Muscle layer of colon (tissue), 2 donors: ENCODE measurements at regions not wholly inside any gene's neighbourhood (a gene's known extent, or its start where the extent isn't known, plus 50 kb on each side); places are given as distances from the start of the nearest gene placed in this dataset.

Experiments
- H3K27ac ChIP-seq: one replicate; pipeline ENCODE4 v1.7.0; 2013; ENCODE audit warnings: low read depth, mild to moderate bottlenecking, low read length, moderate library complexity
- H3K27me3 ChIP-seq, 2 donors: one replicate each; pipeline ENCODE4 v1.7.0; 2013; ENCODE audit warnings: low read length in 2 of 2, mild to moderate bottlenecking in 2 of 2; ENCODE audit not compliant: insufficient read depth in 2 of 2, control insufficient read depth in 1 of 2
- H3K36me3 ChIP-seq: one replicate; pipeline ENCODE4 v1.7.0; 2013; ENCODE audit warnings: mild to moderate bottlenecking, low read length; ENCODE audit not compliant: insufficient read depth
- H3K4me1 ChIP-seq: one replicate; pipeline ENCODE4 v1.7.0; 2013; ENCODE audit warnings: mild to moderate bottlenecking, low read length; ENCODE audit not compliant: insufficient read depth
- H3K4me3 ChIP-seq, 2 donors: one replicate each; pipeline ENCODE4 v1.7.0; 2013; ENCODE audit warnings: low read length in 2 of 2, low read depth in 1 of 2, mild to moderate bottlenecking in 1 of 2, moderate library complexity in 1 of 2
- H3K9ac ChIP-seq: one replicate; pipeline ENCODE4 v1.7.0; 2013; ENCODE audit warnings: low read length
- H3K9me3 ChIP-seq: one replicate; pipeline ENCODE4 v1.7.0; 2013; ENCODE audit warnings: mild to moderate bottlenecking, low read length
- donor health status: abdominal sarcoma.
- donor health status: Adenocarcinoma of cecum.

- Histone ChIP-seq H3K9me3 (no peaks in the 10 kb centered on the region), H3K4me1 (no peaks in the 10 kb centered on the region), H3K27me3 (no peaks in the 10 kb centered on the region), H3K4me3 (no peak overlapping the region), H3K27ac (no peak overlapping the region), H3K36me3 (no peaks in the 10 kb centered on the region), H3K9ac (no peak overlapping the region)
These were observed 528.6 kb upstream of the CDH2 start for GRCh38 chr18:28705482-28705881.

DNA sequence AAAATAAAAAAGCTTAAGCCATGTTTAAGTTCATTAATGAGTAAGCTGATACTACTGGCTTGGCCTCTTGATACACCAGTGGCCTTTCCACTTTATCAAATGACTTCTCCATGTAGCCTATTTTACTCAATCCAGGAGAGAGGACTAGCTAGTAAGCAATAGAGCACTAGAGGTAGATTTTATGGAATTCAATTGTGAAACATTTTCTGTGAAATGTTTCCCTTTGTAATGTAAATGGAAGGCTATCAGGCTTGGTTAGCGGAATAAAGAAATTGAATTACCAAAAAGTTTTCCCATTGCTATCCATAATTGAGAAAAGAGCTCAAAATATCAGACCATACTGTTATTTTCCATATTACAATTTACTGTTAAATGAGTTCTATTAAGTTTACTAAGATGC is 515.4 kb upstream of the CDH2 start:
- no peaks in the 10 kb centered on the region for H3K4me1 ChIP-seq
- H3K27ac ChIP-seq: no peak overlapping the region
- no peak overlapping the region for H3K4me3 ChIP-seq
- H3K27me3 ChIP-seq: no peaks in the 10 kb centered on the region
- no peaks in the 10 kb centered on the region for H3K36me3 ChIP-seq
- no peaks in the 10 kb centered on the region for H3K9me3 ChIP-seq
- no peak overlapping the region for H3K9ac ChIP-seq

GRCh38 chr18:28691496-28691840 is 514.5 kb upstream of the CDH2 start:
- no peak overlapping the region for H3K4me3 ChIP-seq

GRCh38 chr18:28690836-28691495 is 514.0 kb upstream of the CDH2 start:
- Histone ChIP-seq H3K4me3 (no peak overlapping the region), H3K27ac (no peak overlapping the region), H3K9me3 (no peaks in the 10 kb centered on the region), H3K27me3 (no peaks in the 10 kb centered on the region), H3K36me3 (no peaks in the 10 kb centered on the region), H3K9ac (no peak overlapping the region), H3K4me1 (no peaks in the 10 kb centered on the region)

More at GRCh38 chr18:28691496-28691840, 514.5 kb upstream of the CDH2 start:
- Histone ChIP-seq H3K4me1 (no peaks in the 10 kb centered on the region), H3K9ac (no peak overlapping the region), H3K27me3 (no peaks in the 10 kb centered on the region), H3K27ac (no peak overlapping the region), H3K9me3 (no peaks in the 10 kb centered on the region), H3K36me3 (no peaks in the 10 kb centered on the region)

DNA sequence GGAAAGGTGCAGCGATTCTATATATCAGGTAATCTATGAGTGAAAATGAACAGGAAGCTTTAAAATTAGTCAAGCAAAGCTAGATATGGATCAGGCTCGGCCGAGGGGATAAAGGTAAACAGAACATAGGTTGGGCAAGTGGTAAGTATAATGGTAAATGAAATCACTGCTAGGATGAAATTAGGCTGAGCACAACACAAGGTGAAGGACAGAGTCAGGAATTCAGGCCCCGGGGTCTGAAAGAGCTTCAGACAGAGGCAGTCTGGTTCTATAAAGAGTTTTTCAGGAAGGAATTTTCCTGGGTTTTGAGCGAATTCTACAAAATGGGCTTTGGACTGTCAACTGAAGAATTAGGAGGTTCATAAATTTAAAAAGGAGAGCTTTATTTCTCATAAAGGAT is 513.2 kb upstream of the CDH2 start:
- no peaks in the 10 kb centered on the region for H3K9me3 ChIP-seq
- H3K4me1 ChIP-seq: no peaks in the 10 kb centered on the region
- H3K4me3 ChIP-seq: no peak overlapping the region
- no peak overlapping the region for H3K27ac ChIP-seq
- H3K27me3 ChIP-seq: no peaks in the 10 kb centered on the region
- H3K36me3 ChIP-seq: no peaks in the 10 kb centered on the region
- H3K9ac ChIP-seq: no peak overlapping the region

DNA sequence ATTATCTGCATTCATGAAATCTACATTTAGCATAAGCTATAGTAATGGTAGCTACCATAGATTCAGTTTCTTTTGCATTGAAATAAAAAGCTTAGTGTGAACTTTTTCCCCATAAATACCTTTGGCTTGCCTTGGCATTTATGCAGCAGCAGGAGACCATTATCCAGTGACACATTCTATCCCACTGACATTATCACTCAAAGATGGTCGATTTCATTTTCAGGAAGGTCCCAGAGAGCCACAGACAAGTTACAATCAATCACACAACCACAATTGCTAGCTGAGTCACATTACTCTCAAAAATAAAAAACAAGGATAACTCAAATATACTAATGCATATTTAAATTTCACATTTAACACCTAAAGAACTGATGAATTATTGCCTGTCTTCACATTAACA is 512.7 kb upstream of the CDH2 start:
- H3K9me3 ChIP-seq: no peaks in the 10 kb centered on the region
- no peak overlapping the region for H3K4me3 ChIP-seq
- H3K36me3 ChIP-seq: no peaks in the 10 kb centered on the region
- no peak overlapping the region for H3K9ac ChIP-seq
- no peaks in the 10 kb centered on the region for H3K4me1 ChIP-seq
- no peak overlapping the region for H3K27ac ChIP-seq
- H3K27me3 ChIP-seq: no peaks in the 10 kb centered on the region

DNA sequence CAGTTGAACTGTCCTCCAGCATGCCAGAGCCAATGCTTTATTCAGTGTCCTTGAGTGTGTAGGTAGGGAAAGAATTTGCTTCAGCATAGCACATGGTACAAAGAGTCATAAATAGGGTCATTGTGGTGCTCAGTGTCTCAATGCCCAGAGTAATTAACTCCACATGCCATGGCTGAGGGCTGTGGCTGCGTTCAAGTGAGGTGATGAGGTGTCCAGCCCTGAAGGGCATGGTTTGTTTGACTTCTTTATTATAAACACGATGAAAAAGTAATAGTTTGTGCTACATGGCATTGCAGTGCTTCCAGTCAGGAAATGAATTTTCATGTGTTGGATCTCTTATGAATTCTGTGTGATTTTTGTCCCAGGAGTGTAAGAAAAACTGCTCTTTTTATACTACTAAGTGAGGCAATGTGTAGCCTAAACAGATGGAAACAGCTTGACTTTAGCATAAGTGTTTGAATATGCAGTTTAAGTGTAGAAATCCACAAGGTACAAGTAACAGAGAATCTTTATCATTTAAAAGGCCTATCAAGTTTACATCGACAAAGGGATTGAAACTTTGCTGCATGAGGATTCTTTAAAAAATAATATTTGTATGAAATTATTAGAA is 507.9 kb upstream of the CDH2 start:
- H3K27ac ChIP-seq: no peak overlapping the region
- H3K27me3 ChIP-seq: no peaks in the 10 kb centered on the region
- H3K9me3 ChIP-seq: no peaks in the 10 kb centered on the region
- H3K36me3 ChIP-seq: no peaks in the 10 kb centered on the region
- H3K9ac ChIP-seq: no peak overlapping the region
- H3K4me3 ChIP-seq: no peak overlapping the region
- no peaks in the 10 kb centered on the region for H3K4me1 ChIP-seq

DNA sequence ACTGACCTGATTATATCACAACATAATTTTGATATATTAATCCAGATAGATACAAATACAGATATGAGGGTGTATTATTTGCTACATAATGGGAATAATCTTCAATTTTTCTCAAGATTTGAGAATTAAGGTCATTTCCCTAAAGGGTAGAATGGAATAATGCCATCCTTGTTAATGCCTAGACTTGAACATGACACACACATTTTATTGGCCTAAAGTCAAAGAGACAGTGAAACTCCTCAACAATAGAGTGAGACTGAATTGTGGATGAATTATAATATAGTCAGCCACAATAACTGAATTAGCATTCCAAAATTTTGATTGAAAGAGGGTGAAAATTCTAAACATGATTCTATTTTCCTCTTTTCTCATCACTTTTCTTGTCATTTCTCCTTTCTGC is 506.0 kb upstream of the CDH2 start:
- no peaks in the 10 kb centered on the region for H3K9me3 ChIP-seq
- no peaks in the 10 kb centered on the region for H3K4me1 ChIP-seq
- no peak overlapping the region for H3K27ac ChIP-seq
- no peak overlapping the region for H3K9ac ChIP-seq
- H3K4me3 ChIP-seq: no peak overlapping the region
- H3K27me3 ChIP-seq: no peaks in the 10 kb centered on the region
- H3K36me3 ChIP-seq: no peaks in the 10 kb centered on the region

GRCh38 chr18:28669165-28669564 is 492.2 kb upstream of the CDH2 start:
- H3K27me3 ChIP-seq: no peaks in the 10 kb centered on the region
- no peaks in the 10 kb centered on the region for H3K4me1 ChIP-seq
- H3K4me3 ChIP-seq: no peak overlapping the region
- H3K9me3 ChIP-seq: no peaks in the 10 kb centered on the region
- no peaks in the 10 kb centered on the region for H3K36me3 ChIP-seq
- H3K27ac ChIP-seq: no peak overlapping the region
- no peak overlapping the region for H3K9ac ChIP-seq

DNA sequence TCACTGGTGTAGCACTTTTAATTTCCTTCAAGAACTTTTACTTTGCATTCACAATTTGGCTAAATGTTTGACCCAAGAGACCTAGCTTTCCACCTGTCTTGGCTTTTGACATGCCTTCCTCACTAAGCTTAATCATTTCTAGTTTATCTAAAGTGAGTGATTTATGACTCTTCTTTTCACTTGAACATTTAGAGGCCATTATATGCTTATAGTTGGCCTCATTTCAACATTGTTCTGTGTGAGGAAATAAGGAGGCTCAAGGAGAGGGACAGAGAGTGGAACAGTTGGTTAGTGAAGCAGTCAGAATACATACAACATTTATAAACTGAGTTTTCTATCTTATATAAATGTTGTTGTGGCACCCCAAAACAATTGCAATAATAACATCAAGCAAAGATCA is 489.3 kb upstream of the CDH2 start:
- H3K4me1 ChIP-seq: no peaks in the 10 kb centered on the region
- H3K9me3 ChIP-seq: no peaks in the 10 kb centered on the region
- H3K27ac ChIP-seq: no peak overlapping the region
- H3K9ac ChIP-seq: no peak overlapping the region
- no peaks in the 10 kb centered on the region for H3K27me3 ChIP-seq
- H3K4me3 ChIP-seq: no peak overlapping the region
- H3K36me3 ChIP-seq: no peaks in the 10 kb centered on the region

- no peaks in the 10 kb centered on the region for H3K27me3 ChIP-seq
- H3K4me3 ChIP-seq: no peak overlapping the region
- no peaks in the 10 kb centered on the region for H3K4me1 ChIP-seq
- H3K9me3 ChIP-seq: no peaks in the 10 kb centered on the region
- H3K36me3 ChIP-seq: no peaks in the 10 kb centered on the region
- no peak overlapping the region for H3K27ac ChIP-seq
- no peak overlapping the region for H3K9ac ChIP-seq
These were observed 481.0 kb upstream of the CDH2 start for GRCh38 chr18:28657961-28658360.

- no peak overlapping the region for H3K9ac ChIP-seq
- H3K36me3 ChIP-seq: no peaks in the 10 kb centered on the region
- no peak overlapping the region for H3K4me3 ChIP-seq
- H3K9me3 ChIP-seq: no peaks in the 10 kb centered on the region
- no peak overlapping the region for H3K27ac ChIP-seq
- H3K27me3 ChIP-seq: no peaks in the 10 kb centered on the region
- H3K4me1 ChIP-seq: no peaks in the 10 kb centered on the region
These were observed 475.7 kb upstream of the CDH2 start for GRCh38 chr18:28652654-28653053.
